ENCODE measurements at regions not wholly inside any gene's neighbourhood (a gene's known extent, or its start where the extent isn't known, plus 50 kb on each side); places are given as distances from the start of the nearest gene placed in this dataset.

DNA sequence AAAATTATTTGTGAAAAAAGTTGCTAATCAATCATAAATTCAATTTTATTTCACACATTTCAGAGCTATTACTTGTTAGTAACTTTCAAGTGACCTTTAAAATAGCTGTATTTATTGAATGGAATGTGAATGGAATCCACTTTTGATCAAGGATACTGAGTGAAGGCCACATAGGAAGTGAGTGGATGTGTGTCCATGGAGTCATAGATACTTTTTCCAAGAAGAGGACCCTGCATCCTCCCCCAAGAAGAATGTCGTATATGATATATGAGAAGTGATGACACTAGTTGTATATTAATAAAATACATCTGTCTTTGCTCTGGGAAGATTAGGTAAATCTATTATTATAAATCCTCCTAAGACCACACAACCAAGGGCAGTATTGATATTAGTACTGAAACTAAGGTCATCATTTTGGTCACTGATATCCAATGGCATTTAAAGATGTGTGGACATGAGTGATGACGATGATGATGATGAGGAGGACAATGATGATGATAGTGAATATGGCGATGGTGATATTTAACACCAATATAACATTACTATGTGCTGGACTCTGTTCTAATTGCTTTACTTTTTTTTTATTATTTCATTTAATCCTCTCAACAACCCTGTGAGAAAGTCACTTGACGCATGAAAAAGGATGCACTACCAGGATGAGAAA is 493.0 kb upstream of the NR2F2 start:
- Mint-ChIP-seq H3K27me3 (ENCODE audit: low read depth) (peaks cover 4% of the 10 kb centered on the region; the same call in 1 of the 2 replicates), H3K4me1 (peaks cover 20% of the 10 kb centered on the region), H3K9me3 (no peaks in the 10 kb centered on the region), H3K36me3 (no peaks in the 10 kb centered on the region), H3K4me3 (no peak overlapping the region), H3K27ac (no peak overlapping the region)
- DNase-seq (ENCODE audit: low spot score) (no peak), ATAC-seq (no peak)
- TF ChIP-seq, protein P1, sequence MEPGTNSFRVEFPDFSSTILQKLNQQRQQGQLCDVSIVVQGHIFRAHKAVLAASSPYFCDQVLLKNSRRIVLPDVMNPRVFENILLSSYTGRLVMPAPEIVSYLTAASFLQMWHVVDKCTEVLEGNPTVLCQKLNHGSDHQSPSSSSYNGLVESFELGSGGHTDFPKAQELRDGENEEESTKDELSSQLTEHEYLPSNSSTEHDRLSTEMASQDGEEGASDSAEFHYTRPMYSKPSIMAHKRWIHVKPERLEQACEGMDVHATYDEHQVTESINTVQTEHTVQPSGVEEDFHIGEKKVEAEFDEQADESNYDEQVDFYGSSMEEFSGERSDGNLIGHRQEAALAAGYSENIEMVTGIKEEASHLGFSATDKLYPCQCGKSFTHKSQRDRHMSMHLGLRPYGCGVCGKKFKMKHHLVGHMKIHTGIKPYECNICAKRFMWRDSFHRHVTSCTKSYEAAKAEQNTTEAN (CRISPR knock-in tag; IDR thresholded peaks at IDR 0.05), result no peak
- TF ChIP-seq GABPB1 (CRISPR knock-in tag; IDR thresholded peaks at IDR 0.05) (no peak), MXD4 (CRISPR knock-in tag; IDR thresholded peaks at IDR 0.05; ENCODE audit: borderline replicate concordance) (no peak), ZNF423 (CRISPR knock-in tag; IDR thresholded peaks at IDR 0.05) (no peak), ESRRA (CRISPR knock-in tag; IDR thresholded peaks at IDR 0.05; ENCODE audit: borderline replicate concordance) (no peak), HMGA2 (CRISPR knock-in tag; IDR thresholded peaks at IDR 0.05) (no peak), PRRX2 (CRISPR knock-in tag; IDR thresholded peaks at IDR 0.05) (no peak), FOXP1 (CRISPR knock-in tag; IDR thresholded peaks at IDR 0.05; ENCODE audit: borderline replicate concordance) (no peak), ZNF416 (CRISPR knock-in tag; IDR thresholded peaks at IDR 0.05) (no peak), NR2C2 (CRISPR knock-in tag; IDR thresholded peaks at IDR 0.05) (no peak), NFATC4 (CRISPR knock-in tag; IDR thresholded peaks at IDR 0.05) (no peak), OVOL2 (CRISPR knock-in tag; IDR thresholded peaks at IDR 0.05; ENCODE audit: borderline replicate concordance) (no peak), TP53 (CRISPR knock-in tag; IDR thresholded peaks at IDR 0.05) (no peak), STAT6 (CRISPR knock-in tag; conservative IDR thresholded peaks at IDR 0.05; ENCODE audit: low read depth) (no peak), IRF2 (CRISPR knock-in tag; IDR thresholded peaks at IDR 0.05; ENCODE audit: borderline replicate concordance, low read depth) (no peak), TEAD1 (CRISPR knock-in tag; IDR thresholded peaks at IDR 0.05) (no peak)
- CTCF ChIA-PET, result no interaction called here
- POLR2A ChIA-PET, result no interaction called here

DNA sequence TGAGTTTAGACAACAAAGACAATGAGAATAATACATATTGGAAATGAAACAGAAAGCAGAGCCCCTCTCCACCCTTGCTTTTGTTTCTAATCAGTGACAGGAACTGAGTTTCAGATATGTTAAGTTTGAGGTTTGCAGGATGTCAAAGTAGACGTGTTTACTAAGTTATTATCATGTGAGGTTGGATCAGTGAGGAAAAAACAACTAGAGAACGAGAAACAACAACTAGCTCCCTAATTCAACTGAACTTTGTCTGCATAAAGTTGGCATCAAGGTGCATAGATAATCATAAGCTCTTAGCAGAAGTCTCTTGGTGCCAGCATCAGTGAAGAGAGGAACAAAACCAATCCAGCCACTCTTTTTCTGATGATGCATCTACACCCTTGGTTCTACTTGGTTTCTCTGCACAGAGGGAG is 491.1 kb upstream of the NR2F2 start:
- Mint-ChIP-seq H3K27me3 (ENCODE audit: low read depth) (peaks cover 7% of the 10 kb centered on the region), H3K27ac (no peak overlapping the region), H3K4me1 (peaks cover 12% of the 10 kb centered on the region), H3K4me3 (no peak overlapping the region), H3K9me3 (no peaks in the 10 kb centered on the region), H3K36me3 (no peaks in the 10 kb centered on the region)
- ATAC-seq (no peak), DNase-seq (ENCODE audit: low spot score) (no peak)
- ChIA-PET CTCF (no interaction called here), POLR2A (no interaction called here)
- TF ChIP-seq ERG (CRISPR knock-in tag; IDR thresholded peaks at IDR 0.05) (no peak), ZNF532 (CRISPR knock-in tag; IDR thresholded peaks at IDR 0.05; ENCODE audit: borderline replicate concordance) (no peak), STAT6 (CRISPR knock-in tag; conservative IDR thresholded peaks at IDR 0.05; ENCODE audit: low read depth) (no peak), FOXK1 (CRISPR knock-in tag; IDR thresholded peaks at IDR 0.05) (no peak), CREM (CRISPR knock-in tag; IDR thresholded peaks at IDR 0.05) (no peak), ZNF416 (CRISPR knock-in tag; IDR thresholded peaks at IDR 0.05) (no peak)
